Lower leg skin (tissue), 4 donors: ENCODE measurements at regions not wholly inside any gene's neighbourhood (a gene's known extent, or its start where the extent isn't known, plus 50 kb on each side); places are given as distances from the start of the nearest gene placed in this dataset.

Experiments used
- DNase-seq, 2 donors: peaks; one replicate each; pipeline ENCODE4 v3.0.0-alpha.2; 2019; ENCODE audit warnings: low spot score in 2 of 2
- H3K4me3 ChIP-seq: fragments of 200-600 bp; sonication (generic); 2 replicates; pipeline ENCODE4 v1.5.1; 2017; ENCODE audit warnings: mild to moderate bottlenecking, low read depth; ENCODE audit not compliant: poor library complexity, severe bottlenecking
- POLR2A ChIP-seq, 2 donors: fragments of 450-650 bp; IDR thresholded peaks; one replicate each; pipeline ENCODE4 v1.6.1; 2016 to 2017; ENCODE audit warnings: antibody characterized with exemption in 2 of 2, mild to moderate bottlenecking in 1 of 2, moderate library complexity in 1 of 2
- WGBS, 2 donors: methylation state at CpG; one replicate each; pipeline ENCODE4 v1.1.5; 2018; 5-methylcytosine and 5-hydroxymethylcytosine counted together
- intact Hi-C: fragments of 100-400 bp; cut with DNase I; formaldehyde crosslinking; loops from one replicate; pipeline ENCODE4 v1.15.0; 2023; ENCODE audit warnings: low total_unique reads
- TF ChIP-seq, protein P1 (sequence below), 3 donors: fragments of 450-650 bp; IDR thresholded peaks; one replicate each; pipeline ENCODE4 v1.5.1; 2016; ENCODE audit warnings: antibody characterized with exemption in 3 of 3, mild to moderate bottlenecking in 3 of 3, moderate library complexity in 2 of 3

DNA sequence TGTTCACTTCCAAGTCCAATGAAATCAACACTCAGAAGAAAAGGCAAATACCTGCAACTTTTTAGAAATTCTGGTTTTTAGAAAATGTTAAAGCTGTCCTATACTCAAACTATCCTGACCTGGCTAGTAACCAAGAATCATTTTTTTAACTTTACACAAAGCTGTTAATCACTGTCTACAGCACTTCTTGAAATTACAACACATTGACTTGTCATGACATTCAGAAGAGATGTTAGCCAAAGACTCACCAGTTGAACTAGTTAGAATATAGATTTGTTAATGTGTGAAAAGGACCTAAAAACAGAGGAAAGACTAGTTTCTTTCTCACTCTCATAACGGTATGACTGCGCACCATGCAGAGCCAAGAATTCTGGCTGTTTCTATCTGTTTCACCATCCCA, 98.8 kb downstream of the COX18 start:
- 85 to 92% methylated on average over 2 of the region's 2 CpGs for WGBS, 2 donors
- no peak overlapping the region for H3K4me3 ChIP-seq
- no peak for TF ChIP-seq POLR2A (IDR thresholded peaks at IDR 0.05)
- TF ChIP-seq, protein P1, sequence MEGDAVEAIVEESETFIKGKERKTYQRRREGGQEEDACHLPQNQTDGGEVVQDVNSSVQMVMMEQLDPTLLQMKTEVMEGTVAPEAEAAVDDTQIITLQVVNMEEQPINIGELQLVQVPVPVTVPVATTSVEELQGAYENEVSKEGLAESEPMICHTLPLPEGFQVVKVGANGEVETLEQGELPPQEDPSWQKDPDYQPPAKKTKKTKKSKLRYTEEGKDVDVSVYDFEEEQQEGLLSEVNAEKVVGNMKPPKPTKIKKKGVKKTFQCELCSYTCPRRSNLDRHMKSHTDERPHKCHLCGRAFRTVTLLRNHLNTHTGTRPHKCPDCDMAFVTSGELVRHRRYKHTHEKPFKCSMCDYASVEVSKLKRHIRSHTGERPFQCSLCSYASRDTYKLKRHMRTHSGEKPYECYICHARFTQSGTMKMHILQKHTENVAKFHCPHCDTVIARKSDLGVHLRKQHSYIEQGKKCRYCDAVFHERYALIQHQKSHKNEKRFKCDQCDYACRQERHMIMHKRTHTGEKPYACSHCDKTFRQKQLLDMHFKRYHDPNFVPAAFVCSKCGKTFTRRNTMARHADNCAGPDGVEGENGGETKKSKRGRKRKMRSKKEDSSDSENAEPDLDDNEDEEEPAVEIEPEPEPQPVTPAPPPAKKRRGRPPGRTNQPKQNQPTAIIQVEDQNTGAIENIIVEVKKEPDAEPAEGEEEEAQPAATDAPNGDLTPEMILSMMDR (IDR thresholded peaks at IDR 0.05): no peak
- intact Hi-C loops: no loop called here
- DNase-seq: no peak

DNA sequence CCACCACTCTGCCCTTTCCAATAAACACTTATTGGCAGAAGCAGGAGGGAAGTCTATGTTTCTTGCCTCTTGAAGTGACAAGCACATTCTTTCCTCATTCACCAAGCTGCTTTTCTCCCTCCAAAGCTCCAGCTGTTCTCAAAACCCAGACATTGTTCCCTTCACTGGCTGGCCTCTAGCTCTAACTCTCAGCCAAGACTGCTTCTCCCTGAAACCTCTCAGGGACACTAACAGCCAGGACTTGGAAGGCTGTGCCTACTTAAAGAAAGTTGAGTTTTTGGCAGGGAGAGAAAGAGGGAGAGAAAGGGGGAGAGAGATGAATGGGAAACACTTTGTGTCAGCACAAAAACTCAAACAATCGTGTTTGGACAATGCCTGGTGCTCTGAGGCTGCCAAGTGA, 99.5 kb downstream of the COX18 start:
- TF ChIP-seq POLR2A (IDR thresholded peaks at IDR 0.05): no peak
- TF ChIP-seq, protein P1 (IDR thresholded peaks at IDR 0.05): no peak
- 21 to 28% methylated on average over 1 of the region's 1 CpG for WGBS, 2 donors
- intact Hi-C loops: no loop called here
- no peak for DNase-seq
- no peak overlapping the region for H3K4me3 ChIP-seq

DNA sequence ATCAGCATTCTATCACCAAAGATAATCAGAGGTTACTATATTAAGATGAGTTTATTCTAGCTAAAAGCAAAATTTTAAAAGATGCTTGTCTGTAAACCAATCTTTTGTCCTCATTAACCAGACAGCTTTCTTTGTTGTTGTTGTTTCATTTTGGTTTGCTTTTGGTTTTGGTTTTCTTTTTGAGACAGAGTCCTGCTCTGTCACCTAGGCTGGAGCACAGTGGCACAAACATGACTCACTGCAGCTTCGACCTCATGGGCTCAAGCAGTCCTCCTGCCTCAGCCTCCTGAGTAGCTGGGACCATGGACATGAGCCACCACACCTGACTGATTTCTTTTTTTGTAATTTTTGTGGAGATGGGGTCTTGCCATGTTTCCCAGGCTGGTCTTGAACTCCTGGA, 102.9 kb downstream of the COX18 start:
- intact Hi-C loops: no loop called here
- H3K4me3 ChIP-seq: no peak overlapping the region
- TF ChIP-seq POLR2A (IDR thresholded peaks at IDR 0.05): no peak
- TF ChIP-seq, protein P1 (IDR thresholded peaks at IDR 0.05): no peak
- no peak for DNase-seq
- 68 to 79% methylated on average over 1 of the region's 1 CpG for WGBS, 2 donors

DNA sequence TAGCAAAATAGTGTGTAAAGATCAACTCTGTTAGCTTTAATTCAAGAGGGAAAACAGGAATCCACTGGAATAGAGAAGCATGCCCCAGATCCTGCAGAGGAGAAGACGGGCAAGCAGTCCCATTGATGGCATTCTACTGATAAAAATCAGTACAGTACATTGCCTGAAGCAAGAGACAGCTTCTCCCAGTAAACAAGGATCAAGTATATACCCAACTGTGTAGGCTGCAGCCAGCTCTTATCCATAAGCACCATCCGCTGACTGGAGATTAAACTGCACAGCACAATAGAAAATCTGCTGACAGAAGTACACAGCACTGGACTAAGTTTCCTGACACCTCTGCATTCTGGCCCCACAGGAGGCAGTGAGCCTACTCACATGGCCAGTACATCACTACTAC, 110.1 kb downstream of the COX18 start:
- TF ChIP-seq, protein P1 (IDR thresholded peaks at IDR 0.05): no peak
- no peak for DNase-seq
- 58 to 70% methylated on average over 2 of the region's 2 CpGs for WGBS, 2 donors
- no peak overlapping the region for H3K4me3 ChIP-seq
- intact Hi-C loops: no loop called here

DNA sequence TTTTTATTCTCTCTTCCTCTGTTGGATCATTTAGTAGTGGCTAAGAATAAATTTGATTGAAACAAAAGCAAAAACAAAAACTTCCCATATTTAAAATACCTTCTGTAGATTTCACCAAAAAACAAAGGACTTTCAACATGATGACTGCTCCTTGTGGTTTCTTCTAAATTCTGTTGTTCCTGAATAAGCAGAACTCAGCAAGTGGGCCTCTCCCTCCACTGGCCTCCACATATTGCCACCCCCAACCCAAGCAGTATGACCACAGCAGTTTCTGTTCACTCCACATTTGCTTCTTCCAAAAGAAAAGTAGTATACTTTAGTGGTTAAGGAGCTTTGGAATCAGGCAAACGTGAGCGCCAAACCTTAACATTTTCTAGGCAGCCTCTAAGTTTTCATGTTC, 114.7 kb downstream of the COX18 start:
- WGBS, 2 donors: 85 to 89% methylated on average over 2 of the region's 2 CpGs
- no peak overlapping the region for H3K4me3 ChIP-seq
- TF ChIP-seq POLR2A (IDR thresholded peaks at IDR 0.05): no peak
- TF ChIP-seq, protein P1 (IDR thresholded peaks at IDR 0.05): no peak
- no peak for DNase-seq
- intact Hi-C loops: no loop called here

DNA sequence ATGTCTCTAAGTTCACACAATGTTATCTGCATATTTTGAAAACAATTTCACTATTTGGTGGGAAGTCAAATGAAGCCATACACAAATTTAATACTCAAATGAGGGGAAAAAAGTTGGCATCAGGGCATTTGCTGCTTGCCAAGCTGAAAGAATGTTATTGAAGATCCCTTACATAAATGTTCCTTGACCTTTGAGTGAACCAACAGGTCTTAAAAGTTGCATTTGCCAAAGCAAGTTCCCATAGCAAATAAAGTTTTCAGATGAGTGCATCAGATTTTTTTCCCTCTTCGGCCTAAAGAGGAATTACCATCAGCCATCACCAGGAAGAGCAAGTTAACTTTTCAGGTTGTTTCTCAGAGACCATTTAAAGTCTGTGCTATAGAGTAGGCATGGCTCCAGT, 115.9 kb downstream of the COX18 start:
- H3K4me3 ChIP-seq: no peak overlapping the region
- intact Hi-C loops: no loop called here
- DNase-seq: no peak
- WGBS, 2 donors: 44 to 58% methylated on average over 1 of the region's 1 CpG
- TF ChIP-seq POLR2A (IDR thresholded peaks at IDR 0.05): no peak
- TF ChIP-seq, protein P1 (IDR thresholded peaks at IDR 0.05): no peak
